ENCODE measurements at regions not wholly inside any gene's neighbourhood (a gene's known extent, or its start where the extent isn't known, plus 50 kb on each side); places are given as distances from the start of the nearest gene placed in this dataset.

DNA sequence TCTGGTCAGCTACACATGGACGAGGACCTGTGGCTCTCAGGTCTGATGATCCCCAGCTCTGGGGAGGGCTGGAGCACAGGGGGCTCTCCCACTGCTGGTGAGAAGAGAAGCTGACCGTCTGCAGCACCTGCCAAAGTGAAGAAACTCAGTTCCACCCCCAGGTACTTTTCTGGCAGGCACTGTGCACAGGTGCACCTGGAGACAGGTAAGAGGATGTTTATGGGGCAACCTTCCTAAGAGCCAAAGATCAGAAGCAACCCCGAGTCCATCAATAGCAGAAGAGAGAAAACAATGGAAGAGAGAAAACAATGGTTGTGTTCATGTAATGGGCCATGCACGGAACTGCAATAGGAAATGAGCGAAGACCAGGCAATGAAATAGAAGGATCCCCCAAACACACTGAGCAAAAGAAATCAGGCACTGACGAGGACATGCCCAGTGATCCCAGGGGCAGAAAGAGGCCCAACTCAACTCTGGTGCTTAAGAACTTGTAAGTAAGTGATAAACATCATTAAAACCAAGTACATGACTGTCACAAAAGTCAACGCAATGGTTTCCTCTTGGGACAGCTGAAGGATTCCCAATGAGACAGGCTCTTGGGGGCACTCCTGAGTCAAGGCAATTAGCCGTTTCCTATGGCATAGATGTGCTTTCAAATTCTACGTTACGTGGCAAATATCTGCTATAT is 95.0 kb upstream of the ALDH1A3 start:
- no peak for FAIRE-seq

DNA sequence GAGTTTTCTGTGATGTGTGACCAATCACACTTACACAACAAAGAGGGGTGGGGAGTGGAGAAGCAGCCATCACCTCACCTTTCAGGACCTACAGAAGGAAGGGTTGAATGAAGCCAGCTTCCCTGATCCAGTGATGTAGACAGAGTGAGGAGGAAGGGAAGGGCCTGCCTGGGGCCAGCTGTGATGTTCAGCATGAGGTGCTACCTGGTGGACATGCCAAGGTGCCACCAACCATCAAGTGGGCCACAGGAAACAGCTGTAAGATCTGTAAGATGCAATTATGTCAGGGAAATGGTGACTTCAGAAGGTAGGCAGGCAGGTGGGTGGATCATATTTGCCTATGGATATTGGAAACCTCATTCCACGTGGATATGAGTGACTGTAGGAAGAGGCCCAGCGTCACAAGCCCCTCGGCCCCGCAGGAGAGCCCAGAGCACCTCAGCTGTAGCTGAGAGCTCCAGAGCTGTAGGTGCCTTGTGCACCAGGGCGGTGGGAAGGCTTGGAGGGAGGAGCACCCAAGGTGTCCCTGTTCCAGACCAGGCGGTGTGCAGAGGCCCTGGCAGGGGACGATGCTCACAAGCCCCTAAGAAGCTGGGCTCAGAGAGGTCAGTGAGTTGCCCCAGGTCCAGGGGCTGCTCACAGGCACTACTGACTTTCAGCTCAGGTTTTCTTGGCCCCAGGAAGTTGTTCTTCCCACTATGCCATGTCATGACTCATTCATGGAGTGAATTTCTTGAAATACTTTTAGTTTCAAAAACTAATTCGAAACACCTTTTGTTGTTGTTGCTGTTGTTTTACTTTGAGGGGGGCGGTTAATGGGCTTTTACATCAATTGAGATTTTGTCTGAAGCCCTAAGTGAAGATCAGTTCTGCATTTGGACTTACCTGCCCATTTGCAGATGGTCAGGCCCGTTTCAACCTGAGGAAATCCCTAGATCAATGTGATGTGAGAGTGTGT is 94.2 kb upstream of the ALDH1A3 start:
- no peak for FAIRE-seq

DNA sequence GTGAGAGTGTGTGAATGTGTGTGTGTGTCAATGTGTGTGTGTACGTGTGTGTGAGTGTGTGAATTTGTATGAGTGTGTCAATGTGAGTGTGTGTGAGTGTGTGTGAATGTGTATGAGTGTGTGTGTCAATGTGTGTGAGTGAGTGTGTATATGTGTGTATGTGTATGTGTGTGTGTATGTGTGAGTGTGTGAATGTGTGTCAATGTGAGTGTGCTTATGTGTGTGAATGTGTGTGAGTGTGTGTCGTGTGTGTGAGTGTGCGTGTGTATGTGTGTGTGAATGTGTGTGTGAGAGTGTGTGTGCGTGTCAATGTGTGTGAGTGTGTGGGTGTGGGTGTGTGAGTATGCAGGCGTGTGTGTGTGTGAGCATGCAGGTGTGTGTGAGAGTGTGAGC is 93.5 kb upstream of the ALDH1A3 start:
- no peak for FAIRE-seq

DNA sequence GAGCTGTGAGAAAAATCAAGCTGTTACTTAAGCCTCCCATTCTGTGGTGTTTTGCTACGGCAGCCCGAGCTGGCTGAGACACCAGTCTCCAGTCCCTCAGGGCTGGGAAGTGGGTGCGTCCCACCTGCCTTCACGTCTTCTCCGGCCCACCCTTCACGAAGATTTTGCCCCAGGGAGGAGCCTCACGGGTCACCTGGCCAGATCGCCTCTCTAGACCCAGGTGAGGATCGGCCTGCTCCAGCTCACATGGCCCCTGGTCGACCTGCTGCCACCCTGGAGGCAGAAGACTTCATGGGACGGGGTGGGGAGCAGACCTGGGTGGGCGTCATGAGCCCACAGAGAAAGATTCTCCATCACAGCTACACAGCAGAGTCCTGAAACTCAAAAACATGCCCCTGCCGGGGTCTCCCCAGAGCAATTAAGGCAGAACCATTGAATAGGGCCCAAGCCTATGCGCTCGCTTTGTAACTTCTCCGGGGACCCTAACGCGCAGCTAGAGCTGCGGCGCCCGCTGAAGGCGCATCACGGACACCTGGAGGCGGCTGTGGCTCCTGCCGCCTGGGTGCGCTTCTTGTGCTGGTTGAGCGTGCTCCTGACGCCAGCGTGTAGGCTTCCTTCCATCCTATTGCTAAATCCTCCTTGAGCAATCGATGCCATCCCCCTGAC is 92.6 kb upstream of the ALDH1A3 start:
- FAIRE-seq: no peak

DNA sequence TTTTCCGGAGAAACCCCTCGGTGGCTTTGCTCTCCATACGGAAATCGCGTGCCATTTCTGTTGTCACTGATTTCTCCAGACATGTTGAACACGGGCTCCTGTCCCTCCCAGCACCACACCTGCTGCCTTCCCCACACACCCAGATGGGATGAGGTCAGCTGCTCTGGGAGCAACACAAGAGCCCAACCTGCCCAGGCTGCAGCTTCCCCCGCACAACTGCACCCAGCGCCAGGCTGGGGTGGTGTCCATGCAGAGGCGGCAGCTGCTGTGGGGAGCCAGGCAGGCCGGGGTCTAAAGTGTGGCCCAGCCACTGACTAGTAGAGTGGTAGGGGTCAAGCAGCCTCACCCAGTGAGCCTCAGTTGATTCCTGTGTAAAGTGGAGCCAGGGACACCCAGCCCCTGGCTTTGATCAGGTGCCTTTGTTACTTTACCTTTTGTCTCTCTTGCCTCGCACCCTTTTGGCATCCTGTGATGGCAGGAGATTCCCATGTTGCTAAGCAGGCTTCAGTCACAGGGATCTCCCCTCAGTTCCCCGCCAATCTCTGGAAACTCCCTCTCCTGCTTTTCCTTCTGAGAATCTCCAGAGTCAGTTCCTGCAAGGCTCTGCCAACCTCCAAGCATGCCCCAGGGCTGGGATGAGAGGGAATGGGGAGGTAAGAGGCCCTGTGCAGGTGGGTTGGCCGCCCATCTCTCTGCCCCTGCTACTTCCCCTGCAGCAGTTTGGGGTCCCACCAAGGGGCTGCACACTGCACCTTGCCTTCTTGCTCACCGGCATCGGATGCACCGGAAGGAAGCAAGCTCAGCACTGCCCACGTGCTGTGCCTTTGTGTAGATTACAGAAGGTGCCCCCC is 91.8 kb upstream of the ALDH1A3 start:
- FAIRE-seq: no peak

DNA sequence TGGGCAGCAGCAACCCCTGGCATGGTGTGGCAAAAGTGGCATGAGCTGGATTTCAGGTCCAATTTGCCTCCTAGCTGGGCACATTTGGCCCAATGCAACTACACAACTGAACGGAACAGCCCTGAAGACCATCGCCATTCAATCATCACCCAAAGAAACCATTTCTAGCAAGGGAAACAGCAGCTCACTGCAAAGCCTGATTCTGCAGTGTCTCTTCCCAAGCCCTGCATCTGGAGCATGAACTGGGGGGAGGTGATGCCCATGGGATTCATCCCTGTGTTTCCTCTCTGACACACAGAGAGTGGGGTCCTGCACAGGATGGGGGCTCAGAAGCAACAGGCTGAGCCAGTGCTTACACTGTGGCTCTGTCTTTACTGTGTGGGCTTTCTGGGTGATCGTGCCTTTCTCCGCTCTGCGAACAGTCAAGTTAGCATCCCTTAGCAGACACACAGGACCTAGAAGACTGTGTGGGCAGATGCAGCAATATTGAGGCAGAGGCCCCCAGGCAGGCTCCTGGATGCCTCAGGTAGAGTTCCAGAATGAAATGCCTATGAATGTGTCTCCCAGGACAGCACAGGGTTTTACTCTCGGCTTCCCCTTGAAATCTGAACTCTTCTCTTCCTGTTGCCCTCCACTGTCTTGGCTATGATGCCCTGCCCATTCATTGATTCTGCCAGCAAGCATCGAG is 91.1 kb upstream of the ALDH1A3 start:
- no peak for FAIRE-seq

DNA sequence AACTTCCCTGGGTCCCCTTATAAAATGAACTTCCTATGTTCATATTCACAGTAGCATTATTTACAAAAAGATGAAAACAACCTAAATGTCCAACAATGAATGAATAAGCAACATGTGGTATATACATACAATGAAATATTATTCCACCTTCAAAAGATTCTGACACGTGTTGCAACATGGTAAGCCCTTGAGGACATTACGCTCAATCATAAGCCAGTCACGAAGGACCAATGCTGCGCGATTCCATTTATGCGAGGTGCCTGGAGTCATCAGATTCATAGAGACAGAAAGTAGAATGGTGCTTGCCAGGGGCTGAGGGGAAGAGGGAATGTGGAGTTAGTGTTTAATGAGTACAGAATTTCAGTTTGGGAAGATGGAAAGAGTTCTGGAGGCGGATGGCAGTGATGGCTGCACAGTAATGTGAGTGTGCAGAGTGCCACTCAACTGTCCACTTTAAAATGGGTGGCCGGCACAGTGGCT is 88.8 kb upstream of the ALDH1A3 start:
- FAIRE-seq: no peak

DNA sequence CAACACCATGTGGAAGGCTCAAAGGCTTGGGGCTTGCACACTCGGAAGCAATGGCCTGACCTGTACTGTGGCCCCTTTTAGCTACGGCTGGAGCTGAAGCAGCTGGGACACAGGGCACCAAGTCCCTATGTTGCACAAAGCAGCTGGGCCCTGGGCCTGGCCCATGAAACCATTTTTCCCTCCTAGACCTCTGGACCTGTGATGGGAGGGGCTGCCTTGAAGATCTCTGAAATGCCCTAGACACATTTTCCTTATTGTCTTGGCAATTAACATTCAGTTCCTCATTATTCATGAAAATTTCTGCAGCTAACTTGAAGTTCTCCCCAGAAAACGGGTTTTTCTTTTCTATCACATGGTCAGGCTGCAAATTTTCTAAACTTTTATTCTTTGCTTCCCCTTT is 85.6 kb upstream of the ALDH1A3 start:
- FAIRE-seq: no peak

DNA sequence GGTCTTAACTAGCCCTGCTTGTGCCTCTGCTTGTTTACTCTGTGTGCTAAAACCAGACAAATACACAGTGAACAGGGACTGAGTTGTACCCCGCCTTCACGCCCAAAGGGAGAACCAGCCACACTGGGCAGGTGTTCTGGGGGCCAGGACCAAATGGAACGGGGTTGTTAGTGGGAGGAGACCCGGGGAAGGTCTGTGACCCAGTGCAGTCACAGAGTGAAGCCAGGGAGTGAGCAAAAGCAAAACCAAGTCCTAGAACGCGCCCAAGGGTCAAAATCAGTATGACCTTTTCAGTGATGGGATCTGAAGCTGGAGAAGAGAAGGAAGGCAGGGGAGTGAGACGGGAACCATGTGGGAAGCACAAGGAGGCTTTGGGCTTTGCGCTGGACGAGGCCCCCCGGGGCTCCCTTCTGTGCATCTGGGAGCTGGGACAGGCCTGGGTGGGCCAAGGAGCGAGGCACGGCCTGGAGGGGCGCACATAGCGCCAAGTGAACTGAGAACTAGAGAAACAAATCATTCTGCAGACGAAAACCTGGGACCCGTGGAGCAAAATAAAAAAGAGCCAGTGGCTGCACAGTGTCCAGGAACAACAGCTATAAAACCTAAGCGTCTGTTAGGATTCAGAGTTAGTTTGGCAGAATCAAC is 78.3 kb upstream of the ALDH1A3 start:
- FAIRE-seq: no peak

DNA sequence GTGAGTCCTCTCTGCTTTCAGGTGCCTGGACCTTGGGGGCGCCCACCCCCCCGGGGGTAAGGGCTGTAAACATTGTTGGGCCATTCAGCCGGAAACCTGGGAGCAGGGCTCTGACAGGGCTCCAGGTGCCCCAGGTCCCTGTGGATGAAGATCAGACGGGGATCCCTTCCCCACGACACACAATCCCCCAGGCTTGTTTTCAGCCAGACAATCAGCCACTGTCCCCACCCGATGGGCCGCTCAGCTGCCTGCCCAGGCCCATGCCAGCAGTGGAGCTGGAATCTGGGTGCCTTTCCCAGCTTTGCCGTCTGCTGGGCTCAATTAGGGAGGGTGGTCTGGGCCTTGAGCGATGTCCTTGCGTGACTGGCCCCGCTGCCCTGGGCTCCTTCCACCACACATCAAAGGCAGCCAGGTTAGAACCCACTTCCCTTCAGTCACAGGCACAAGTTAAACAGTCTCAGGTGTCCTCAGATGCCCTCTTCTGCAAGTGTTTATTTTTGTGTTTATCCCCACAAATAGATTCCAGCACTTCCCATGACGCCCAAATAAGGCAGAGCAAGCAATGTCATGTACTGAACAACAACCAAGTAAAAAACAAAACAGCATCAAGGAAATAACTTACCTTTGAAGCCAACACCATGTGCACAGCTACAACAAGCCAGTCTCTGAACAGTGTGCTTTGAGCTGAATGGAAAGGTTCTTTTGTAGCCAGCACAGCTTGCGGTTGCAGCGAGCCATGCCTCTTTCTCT is 77.0 kb upstream of the ALDH1A3 start:
- no peak for FAIRE-seq

DNA sequence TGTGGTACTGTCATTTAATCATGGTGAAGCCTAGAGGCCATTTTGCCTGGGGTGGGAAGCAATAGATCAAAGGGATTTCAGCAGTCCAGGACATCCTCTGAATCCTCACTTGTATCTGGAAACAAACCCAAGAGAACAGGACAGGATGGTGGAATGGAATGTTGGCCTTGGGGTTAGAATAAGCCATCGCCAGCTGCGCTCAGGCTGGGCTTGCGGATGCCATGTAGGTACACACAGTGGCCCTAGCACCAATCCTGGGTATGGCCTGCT is 76.5 kb upstream of the ALDH1A3 start:
- no peak for FAIRE-seq

DNA sequence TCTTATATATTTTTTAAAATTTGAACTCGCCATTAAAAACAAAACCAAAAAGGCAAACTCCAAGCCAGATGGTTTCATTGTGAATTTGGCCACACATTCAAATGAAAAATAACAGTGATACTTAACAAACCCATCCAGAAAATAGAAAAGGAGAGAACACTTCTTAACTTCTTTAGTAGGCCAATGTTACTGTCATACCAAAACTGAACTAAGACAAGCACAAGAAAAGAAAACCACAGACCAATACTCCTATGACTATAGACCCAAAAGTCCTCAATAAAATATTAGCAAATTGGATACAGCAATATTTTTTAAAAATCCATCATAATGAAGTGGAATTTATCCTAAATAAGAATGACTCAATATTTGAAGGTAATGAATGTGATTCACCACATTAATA is 73.5 kb upstream of the ALDH1A3 start:
- FAIRE-seq: no peak

DNA sequence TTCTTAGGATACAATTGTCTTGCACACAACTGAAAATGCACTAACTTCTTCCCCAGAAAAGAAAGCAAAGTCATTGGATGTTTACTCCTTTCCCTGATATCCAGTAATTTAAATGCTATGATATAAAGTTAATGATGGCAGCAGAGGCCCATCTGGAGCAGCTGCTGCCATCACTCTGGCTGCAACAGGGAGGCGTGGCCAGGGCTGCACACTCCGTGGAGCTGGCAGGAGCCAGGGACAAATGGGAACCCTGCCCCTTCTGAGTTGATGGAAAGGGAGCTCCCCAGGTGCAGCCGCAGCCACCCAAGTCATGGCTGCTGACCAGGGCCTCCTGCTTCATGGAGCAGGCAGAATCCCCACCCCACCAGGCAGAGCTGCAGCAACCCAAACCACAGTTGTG is 72.6 kb upstream of the ALDH1A3 start:
- FAIRE-seq: no peak

DNA sequence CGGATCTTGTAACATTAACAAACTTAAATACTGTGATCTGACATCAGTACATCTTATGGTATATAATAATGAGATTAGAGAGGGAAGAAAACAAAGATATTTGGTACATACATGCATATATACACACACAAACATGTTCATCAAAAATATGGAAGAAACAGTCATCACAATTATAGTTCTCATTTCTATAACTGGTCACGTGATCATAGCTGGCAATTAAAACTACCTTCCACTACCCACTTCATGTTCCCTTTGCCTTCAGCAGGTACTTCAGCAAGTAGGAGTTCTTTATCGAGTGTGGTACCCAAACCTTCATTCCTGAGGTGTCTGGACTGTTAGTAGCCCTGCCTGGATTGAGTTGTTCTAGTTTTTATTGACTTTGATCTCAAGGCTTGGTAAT is 70.9 kb upstream of the ALDH1A3 start:
- FAIRE-seq: no peak

DNA sequence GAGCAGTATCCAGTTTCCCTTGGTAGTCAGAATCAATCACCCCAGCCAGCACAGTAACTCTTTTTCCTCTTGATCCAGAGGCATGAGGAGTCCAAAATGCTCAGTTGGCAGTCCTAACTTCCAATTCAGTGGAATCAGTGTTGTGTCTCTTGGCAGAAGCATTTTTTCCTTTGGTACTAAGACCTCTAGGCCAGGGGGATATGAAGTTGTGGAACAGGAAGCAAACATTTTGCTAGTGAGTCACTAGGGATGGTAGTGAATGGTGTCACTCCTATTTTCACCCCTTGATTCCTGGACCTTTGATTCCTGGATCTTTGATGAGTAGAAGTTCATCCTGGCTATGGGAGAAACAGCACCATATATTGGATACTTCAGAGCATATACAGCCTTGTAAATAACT is 70.5 kb upstream of the ALDH1A3 start:
- FAIRE-seq: no peak

DNA sequence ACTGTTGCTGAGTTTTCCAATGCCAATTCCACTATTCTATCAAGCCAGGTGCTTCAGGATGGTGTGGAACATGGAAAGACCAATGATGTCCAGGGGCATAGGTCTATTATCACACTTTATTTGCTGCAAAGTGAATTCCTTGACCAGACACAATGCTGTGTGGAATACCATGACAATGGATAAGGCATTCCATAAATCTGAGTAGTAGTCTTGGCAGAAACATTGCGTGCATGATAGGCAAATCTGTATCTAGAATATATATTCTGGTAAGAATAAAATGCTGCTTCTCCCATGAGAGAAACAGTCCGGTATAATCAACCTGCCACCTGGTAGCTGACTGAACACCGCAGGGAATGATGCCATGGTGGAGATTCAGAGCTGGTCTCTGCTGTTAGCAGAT is 70.0 kb upstream of the ALDH1A3 start:
- no peak for FAIRE-seq

DNA sequence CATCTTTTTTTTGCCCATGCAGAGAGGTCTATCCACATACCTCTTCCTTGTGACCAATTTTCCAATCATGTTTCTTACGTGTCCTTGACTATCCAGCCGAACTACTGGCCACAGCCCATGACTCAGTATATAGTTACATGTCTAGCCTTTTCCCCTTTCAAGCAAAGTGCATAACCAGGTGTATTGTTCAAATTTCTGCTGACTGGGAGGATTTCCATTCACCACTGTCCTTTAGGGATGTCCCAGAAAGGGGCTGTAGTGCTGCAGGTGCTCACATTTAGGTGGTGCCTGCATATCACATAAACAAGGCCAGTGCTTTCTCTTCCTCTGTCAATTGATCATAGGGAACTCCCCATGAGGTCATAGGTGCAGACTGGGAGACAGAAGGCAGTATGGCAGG is 69.4 kb upstream of the ALDH1A3 start:
- FAIRE-seq: no peak

DNA sequence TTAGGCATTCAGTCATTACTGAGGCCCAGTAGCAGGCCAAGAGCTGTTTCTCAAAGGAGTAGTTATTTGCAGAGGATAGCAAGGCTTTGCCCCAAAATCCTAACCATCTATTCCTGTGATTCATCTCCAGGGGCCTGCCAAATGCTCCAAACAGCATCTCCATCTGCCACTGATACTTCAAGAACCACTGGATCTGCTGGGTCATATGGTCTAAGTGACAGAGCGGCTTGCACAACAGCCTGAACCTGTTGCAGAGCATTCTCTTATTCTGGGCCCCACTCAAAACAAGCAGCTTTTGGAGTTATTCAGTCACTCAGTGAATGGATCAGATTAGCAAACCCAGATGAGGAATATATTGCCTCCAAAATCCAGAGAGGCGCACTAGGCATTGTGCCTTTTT is 68.8 kb upstream of the ALDH1A3 start:
- no peak for FAIRE-seq

DNA sequence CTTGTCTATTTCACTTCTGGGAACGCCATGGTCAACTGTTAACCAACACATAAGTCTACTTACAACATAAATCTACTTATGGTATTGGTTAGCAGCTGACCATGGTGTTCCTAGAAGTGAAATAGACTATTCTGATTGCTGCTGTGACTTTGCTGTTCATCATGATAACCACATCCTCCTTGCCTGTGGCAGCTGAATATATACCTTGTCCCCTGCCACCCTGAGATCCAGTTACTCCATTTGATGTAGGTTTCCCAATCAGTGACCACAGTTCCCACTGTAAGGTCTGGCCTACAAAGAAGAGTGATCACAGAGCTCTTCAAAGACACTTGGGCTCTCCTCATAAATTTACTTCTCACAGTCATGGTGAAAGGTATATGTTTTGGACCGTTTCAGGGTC is 66.8 kb upstream of the ALDH1A3 start:
- no peak for FAIRE-seq

DNA sequence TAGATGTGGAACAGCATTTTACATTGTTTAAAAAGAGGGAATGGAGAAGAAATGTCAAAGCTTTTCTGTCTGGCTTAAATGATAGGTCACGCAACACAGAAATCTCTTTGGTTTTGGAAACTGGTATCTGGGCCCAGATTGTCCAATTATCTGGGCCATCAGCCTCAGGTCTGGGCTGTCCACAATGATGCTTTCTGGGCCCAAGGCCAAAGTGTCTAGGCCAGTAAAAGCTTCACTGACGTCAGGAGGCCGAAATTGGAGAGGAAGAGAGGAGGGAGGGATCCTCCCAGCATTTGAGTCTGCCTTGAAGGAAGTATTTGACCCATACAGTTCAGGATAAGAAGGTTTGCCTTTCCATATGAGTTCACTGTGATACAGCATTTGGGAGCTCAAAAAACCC is 60.7 kb upstream of the ALDH1A3 start:
- no peak for FAIRE-seq

DNA sequence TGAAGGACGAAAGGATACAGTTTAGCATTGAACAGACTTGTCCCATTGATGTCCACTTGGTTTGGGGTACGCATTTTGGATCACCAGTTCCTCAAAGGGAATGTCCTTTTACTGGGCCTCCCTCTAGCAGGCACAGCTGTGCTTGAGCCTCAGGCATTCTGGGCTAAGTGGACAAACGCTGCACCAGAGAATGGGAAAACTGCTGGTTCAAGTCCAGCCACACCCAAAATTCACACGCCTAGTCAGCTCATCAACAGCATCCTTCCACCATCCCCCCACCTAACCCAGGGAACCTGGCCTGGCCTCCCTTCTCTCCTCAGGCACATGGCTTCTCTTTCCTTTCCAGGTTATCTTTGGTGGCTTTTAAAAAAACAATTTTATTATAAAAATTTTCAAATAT is 59.1 kb upstream of the ALDH1A3 start:
- FAIRE-seq: no peak

Data from endometrium (tissue), 2 donors.